GM12891 (cell line): ENCODE measurements at regions not wholly inside any gene's neighbourhood (a gene's known extent, or its start where the extent isn't known, plus 50 kb on each side); places are given as distances from the start of the nearest gene placed in this dataset.

Experiments used
- PAX5 ChIP-seq: IDR thresholded peaks from 2 replicates; pipeline ENCODE4 v1.6.1; 2011; ENCODE audit warnings: low read length, moderate library complexity, mild to moderate bottlenecking; ENCODE audit not compliant: insufficient read depth, severe bottlenecking
- POLR2A ChIP-seq: IDR thresholded peaks from 2 replicates; pipeline ENCODE4 v1.6.1; 2011; ENCODE audit warnings: low read depth, low read length, control low read depth
- POLR2AphosphoS5 ChIP-seq: IDR thresholded peaks from 2 replicates; pipeline ENCODE4 v1.6.1; 2011; ENCODE audit warnings: low read depth, low read length, control low read depth
- POU2F2 ChIP-seq: IDR thresholded peaks from 2 replicates; pipeline ENCODE4 v1.6.1; 2011; ENCODE audit warnings: low read depth, mild to moderate bottlenecking, control low read depth, low read length, moderate library complexity
- SPI1 ChIP-seq: IDR thresholded peaks from 2 replicates; pipeline ENCODE4 v1.6.1; 2011; ENCODE audit warnings: low read depth, low read length, control low read depth
- TAF1 ChIP-seq: IDR thresholded peaks from 2 replicates; pipeline ENCODE4 v1.6.1; 2011; ENCODE audit warnings: low read depth, low read length, control low read depth

DNA sequence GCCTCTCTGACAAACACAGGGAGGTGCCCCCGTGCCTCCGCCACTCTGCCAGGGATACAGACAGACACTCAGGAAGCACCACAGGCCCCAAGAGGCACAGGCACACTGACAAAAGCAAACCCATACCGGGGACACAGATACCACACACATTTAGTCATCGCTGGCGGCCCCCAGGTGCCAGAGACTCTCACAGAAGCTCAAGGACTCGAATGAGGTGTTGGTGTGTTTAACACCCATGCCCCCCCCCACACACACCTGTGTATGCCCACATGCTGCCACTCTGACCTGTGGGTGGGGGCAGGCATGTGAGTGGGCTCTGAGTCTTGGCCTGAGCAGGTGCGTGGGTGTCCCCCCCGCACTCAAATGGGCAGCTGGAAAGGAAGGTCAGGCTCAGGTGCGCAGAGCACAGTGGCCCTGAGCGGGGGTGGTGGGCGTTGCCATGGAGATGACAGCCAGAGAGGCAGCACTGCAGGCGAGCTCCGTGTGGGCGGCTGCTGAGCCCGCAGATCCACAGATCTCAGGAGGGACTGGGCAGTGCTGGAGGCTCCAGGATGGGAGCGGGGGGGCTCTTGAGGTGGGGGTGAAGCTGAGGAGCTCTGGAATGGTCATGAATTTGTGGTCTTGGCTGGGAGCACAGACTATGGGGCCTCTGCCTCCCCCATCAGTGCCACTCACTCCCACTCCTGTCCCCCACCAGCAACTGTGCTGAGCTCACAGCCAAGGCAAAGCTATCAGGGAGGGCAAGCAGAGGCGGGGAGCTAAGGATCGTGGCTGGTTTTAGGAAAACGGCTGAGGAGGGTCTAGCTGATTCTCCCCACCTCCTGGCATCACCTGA is 73.9 kb upstream of the TAF1B start:
- TF ChIP-seq POLR2AphosphoS5 (no peak), TAF1 (no peak), POU2F2 (no peak), POLR2A (no peak), PAX5 (no peak), SPI1 (no peak)
